ENCODE measurements at regions not wholly inside any gene's neighbourhood (a gene's known extent, or its start where the extent isn't known, plus 50 kb on each side); places are given as distances from the start of the nearest gene placed in this dataset.

- Histone ChIP-seq H3K9me3 (ENCODE audit: control insufficient read depth, insufficient read depth, low read length) (no peaks in the 10 kb centered on the region), H3K4me1 (ENCODE audit: control insufficient read depth, low read length) (no peaks in the 10 kb centered on the region), H3K4me2 (ENCODE audit: low read length) (no peak overlapping the region), H3K36me3 (ENCODE audit: control insufficient read depth, low read length) (no peaks in the 10 kb centered on the region), H3K27me3 (ENCODE audit: control insufficient read depth, low read length) (0 out of 2 replicates have a peak, but pooled peaks cover 4% of the 10 kb centered on the region), H4K20me1 (ENCODE audit: control insufficient read depth, insufficient read depth, low read depth, low read length) (no peaks in the 10 kb centered on the region), H3F3A (ENCODE audit: control insufficient read depth, insufficient read depth) (no peaks in the 10 kb centered on the region), H3K27ac (ENCODE audit: low read depth, low read length) (no peak overlapping the region), H3K79me2 (ENCODE audit: control insufficient read depth, low read length) (no peaks in the 10 kb centered on the region), H3K9me2 (replicated peaks; ENCODE audit: control insufficient read depth, low read length) (no peaks in the 10 kb centered on the region), H3K4me3 (ENCODE audit: low read length) (no peak overlapping the region)
- TF ChIP-seq, protein P1, sequence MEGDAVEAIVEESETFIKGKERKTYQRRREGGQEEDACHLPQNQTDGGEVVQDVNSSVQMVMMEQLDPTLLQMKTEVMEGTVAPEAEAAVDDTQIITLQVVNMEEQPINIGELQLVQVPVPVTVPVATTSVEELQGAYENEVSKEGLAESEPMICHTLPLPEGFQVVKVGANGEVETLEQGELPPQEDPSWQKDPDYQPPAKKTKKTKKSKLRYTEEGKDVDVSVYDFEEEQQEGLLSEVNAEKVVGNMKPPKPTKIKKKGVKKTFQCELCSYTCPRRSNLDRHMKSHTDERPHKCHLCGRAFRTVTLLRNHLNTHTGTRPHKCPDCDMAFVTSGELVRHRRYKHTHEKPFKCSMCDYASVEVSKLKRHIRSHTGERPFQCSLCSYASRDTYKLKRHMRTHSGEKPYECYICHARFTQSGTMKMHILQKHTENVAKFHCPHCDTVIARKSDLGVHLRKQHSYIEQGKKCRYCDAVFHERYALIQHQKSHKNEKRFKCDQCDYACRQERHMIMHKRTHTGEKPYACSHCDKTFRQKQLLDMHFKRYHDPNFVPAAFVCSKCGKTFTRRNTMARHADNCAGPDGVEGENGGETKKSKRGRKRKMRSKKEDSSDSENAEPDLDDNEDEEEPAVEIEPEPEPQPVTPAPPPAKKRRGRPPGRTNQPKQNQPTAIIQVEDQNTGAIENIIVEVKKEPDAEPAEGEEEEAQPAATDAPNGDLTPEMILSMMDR (IDR thresholded peaks at IDR 0.05; ENCODE audit: low read depth, low read length, poor library complexity, severe bottlenecking), result no peak
- TF ChIP-seq EZH2phosphoT487 (IDR thresholded peaks at IDR 0.05; ENCODE audit: borderline replicate concordance, low read length), result no peak
Observed at GRCh38 chr14:100454437-100454836, 131.3 kb downstream of the SLC25A47 start.

- Histone ChIP-seq H3K27me3 (ENCODE audit: control insufficient read depth, low read length) (no peaks in the 10 kb centered on the region), H3K9me2 (replicated peaks; ENCODE audit: control insufficient read depth, low read length) (no peaks in the 10 kb centered on the region), H3K79me2 (ENCODE audit: control insufficient read depth, low read length) (no peaks in the 10 kb centered on the region), H3K27ac (ENCODE audit: low read depth, low read length) (no peak overlapping the region), H4K20me1 (ENCODE audit: control insufficient read depth, insufficient read depth, low read depth, low read length) (no peaks in the 10 kb centered on the region), H3K36me3 (ENCODE audit: control insufficient read depth, low read length) (no peaks in the 10 kb centered on the region), H3K4me3 (ENCODE audit: low read length) (no peak overlapping the region), H3K9me3 (ENCODE audit: control insufficient read depth, insufficient read depth, low read length) (no peaks in the 10 kb centered on the region), H3F3A (ENCODE audit: control insufficient read depth, insufficient read depth) (no peaks in the 10 kb centered on the region), H3K4me1 (ENCODE audit: control insufficient read depth, low read length) (no peaks in the 10 kb centered on the region), H3K4me2 (ENCODE audit: low read length) (no peak overlapping the region)
- TF ChIP-seq EZH2phosphoT487 (IDR thresholded peaks at IDR 0.05; ENCODE audit: borderline replicate concordance, low read length), result no peak
- TF ChIP-seq, protein P1 (IDR thresholded peaks at IDR 0.05; ENCODE audit: low read depth, low read length, poor library complexity, severe bottlenecking), result no peak
Observed at GRCh38 chr14:100463937-100464336, 123.3 kb downstream of the BEGAIN start.

GRCh38 chr14:100466111-100466856 is 120.9 kb downstream of the BEGAIN start:
- Histone ChIP-seq H3K36me3 (ENCODE audit: control insufficient read depth, low read length) (no peaks in the 10 kb centered on the region), H3K27me3 (ENCODE audit: control insufficient read depth, low read length) (no peaks in the 10 kb centered on the region), H3K27ac (ENCODE audit: low read depth, low read length) (no peak overlapping the region), H3K9me3 (ENCODE audit: control insufficient read depth, insufficient read depth, low read length) (no peaks in the 10 kb centered on the region), H3K4me2 (ENCODE audit: low read length) (no peak overlapping the region), H3K4me3 (ENCODE audit: low read length) (no peak overlapping the region), H3K79me2 (ENCODE audit: control insufficient read depth, low read length) (no peaks in the 10 kb centered on the region), H3K4me1 (ENCODE audit: control insufficient read depth, low read length) (no peaks in the 10 kb centered on the region), H4K20me1 (ENCODE audit: control insufficient read depth, insufficient read depth, low read depth, low read length) (no peaks in the 10 kb centered on the region), H3K9me2 (replicated peaks; ENCODE audit: control insufficient read depth, low read length) (no peaks in the 10 kb centered on the region), H3F3A (ENCODE audit: control insufficient read depth, insufficient read depth) (no peaks in the 10 kb centered on the region)
- no peak for TF ChIP-seq EZH2phosphoT487 (IDR thresholded peaks at IDR 0.05; ENCODE audit: borderline replicate concordance, low read length)
- TF ChIP-seq, protein P1 (IDR thresholded peaks at IDR 0.05; ENCODE audit: low read depth, low read length, poor library complexity, severe bottlenecking), result no peak

Data from DOHH2 (cell line).